Stimulated activated CD4-positive, alpha-beta T cell treated with anti-CD3 and anti-CD28 coated beads, TNF-alpha, amount 100 ng/mL, for 1 hour (primary cell): ENCODE measurements at regions not wholly inside any gene's neighbourhood (a gene's known extent, or its start where the extent isn't known, plus 50 kb on each side); places are given as distances from the start of the nearest gene placed in this dataset.
"Not testable (repeated sequence)": the region's sequence is repeated elsewhere in the genome, so short reads cannot be mapped to it uniquely, and the experiment has no call there.

Experiments
- DNase-seq, 3 donors: peaks; one replicate each; pipeline ENCODE4 v3.0.0-alpha.2; 2020; ENCODE audit warnings: low read depth in 3 of 3, low spot score in 1 of 3

DNA sequence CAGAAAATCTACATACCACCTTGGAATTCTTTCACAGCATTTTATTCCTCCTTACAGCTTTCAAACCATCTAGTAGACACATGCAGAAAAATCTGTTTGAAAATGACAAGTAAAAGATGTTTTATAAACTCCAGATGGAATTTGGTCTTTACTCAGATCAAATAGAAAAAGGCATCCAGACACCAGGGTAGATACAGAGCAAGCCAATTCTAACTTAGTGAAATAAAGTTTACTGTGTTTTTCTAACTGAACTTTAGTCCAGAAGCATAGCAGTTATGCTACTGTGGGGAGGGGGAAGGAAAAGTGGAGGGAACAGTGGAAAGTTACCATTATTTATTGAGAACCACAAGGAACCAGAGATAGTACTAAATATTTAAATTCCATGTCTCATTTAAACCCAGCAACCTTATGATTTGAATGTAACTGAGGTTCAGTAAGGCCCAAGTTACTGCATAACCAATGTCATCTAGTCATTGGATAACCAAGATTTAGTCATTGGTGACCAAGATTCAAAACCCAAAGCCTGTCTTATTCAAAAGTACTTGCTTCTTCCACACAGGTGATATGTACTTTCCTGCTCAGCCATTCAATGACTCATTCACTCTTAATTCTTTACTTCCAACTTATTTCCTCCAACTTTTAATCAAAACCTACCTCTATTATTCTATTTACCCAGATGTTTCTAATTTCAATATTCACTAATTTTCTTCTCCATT is 57.7 kb downstream of the RAD51AP2 start:
- DNase-seq = no peak

DNA sequence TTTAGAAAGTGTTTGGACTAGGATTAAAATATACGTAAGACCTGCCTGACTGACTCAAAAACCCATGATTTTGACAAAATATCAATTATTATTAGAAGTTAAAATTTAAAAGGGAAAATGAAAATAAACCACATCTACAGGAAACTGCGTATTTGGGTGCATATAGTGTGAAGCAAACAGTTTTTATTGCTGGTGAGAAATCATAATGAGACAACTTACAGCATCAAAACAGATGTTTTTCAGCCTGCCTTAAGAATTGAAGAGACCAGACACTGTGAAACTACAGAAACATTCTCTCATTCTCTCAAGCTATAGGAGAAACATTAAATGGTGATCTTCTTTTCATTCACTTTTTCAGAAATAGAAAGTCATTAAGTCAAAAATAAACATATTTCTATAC is 62.9 kb downstream of the RAD51AP2 start:
- DNase-seq = no peak

DNA sequence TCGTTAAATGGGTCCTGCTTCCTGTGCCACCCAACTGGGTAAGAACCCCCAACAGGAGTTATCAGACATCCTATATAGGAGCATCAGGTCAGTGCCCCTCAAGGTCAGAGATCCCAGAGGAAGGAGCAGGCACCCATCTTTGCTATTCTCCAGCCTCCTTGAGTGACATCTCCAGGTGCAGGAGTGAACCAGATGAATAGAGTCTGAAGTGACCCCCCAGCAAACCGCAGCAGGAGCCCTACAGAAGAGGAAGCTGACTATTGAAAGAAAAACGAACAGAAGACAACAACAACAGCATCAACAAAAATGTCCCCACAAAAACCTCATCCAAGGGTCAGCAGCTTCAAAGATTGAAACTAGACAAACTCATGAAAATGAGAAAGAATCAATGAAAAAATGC is 72.0 kb downstream of the RAD51AP2 start:
- not testable (repeated sequence) for DNase-seq

DNA sequence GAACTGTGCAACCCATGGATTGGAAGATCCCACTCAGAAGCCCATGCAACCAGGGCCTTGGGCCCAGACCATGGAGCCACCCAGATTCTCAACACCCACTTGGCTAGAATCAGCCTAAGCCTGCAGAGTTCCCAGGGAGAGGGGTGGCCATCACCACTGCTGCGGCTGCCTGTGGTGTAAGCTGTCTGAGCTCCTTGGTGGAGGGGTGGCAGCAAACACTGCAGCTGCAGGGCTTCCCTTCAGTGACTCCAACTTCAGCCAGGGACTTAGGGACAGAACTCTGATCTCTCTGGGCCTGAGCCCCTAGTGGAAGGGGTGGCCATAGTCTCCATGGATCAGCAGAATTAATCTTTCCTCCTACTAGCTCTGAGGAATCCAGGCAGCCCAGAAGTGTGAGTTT is 72.5 kb downstream of the RAD51AP2 start:
- DNase-seq = no peak

DNA sequence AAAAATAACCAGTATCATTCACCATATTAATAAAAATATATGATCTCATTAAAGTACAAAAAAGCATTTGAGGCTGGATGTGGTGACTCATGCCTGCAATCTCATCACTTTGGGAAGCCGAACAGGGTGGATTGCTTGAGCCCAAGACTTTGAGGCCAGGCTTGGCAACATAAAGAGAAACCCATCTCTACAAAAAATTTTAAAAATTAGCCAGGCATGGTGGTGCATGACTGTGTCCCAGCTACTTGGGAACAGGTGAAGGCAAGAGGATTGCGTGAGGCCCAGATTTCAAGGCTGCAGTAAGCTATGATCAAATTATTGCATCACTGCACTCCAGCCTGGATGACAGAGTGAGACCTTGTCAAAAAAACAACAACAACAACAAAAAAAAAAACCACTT is 75.9 kb downstream of the RAD51AP2 start:
- DNase-seq = no peak

DNA sequence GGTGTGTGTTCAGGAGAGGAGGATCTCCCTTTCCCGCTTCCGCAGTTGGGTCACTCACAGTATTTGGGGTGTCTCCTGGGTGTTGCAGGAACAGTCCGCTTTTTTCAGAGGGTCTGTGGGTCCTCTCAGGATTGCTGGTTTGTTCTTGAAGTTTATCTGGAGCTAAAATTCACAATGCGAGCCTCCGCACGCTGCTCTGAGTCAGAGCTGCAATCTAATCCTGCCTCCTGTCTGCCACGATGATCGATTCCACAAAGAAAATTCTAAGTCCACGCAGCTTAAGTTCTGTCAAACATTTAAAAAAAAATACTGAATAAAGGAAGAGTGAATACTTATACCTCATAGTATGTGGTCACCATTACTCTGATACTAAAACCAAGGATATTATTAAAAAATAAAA is 76.5 kb downstream of the RAD51AP2 start:
- no peak for DNase-seq

DNA sequence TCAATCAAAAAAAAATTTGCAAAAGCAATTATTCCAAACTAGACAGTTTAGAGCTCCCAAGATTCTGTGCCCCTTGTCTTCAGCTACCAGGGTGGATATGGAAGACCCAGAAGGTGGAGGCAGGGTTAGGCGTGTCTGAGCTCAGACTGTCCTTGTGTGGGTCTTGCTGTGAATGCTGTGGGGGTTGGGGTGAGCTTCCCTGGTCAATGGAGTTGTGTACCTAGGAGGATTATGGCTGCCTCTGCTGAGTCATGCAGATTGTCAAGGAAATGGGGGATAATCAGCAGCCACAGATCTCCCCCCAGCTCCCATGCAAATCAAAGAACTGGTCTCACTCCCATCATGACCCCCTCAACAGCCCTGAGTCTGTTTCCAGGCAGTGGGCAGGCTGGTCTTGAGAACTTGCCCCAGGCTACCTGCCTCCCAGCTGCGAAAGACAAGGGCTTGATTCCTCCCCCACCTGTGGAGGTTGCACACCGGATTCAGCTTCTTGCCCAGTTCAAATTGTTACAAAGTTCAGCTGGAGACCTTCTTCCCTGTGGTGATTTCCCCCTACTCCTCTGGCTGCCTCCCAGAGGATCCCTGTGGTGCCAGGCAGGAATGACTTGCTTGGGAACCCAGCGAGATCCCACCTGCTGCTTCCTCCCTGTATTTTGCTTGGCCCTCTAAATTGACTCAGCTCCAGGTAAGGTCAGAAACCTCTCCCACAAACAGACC is 77.0 kb downstream of the RAD51AP2 start:
- no peak for DNase-seq

DNA sequence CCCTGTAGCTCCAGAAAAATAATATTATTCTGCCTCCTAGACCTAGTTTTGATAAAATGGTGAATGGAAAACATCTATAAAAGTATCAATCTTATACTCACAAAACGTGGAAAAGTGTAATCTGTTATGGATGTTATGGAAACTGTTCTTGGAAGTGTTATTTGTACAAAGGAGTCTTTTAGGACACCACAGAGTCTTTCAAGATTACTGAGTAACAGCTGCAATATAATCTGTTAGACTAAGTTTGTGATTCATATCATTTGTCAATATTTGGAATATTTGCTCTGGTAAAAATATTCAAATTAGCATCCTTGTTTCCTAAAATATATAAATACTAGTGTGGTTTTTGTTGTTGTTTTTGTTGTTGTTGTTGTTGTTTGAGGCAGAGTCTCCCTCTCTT is 87.9 kb downstream of the RAD51AP2 start:
- no peak for DNase-seq

DNA sequence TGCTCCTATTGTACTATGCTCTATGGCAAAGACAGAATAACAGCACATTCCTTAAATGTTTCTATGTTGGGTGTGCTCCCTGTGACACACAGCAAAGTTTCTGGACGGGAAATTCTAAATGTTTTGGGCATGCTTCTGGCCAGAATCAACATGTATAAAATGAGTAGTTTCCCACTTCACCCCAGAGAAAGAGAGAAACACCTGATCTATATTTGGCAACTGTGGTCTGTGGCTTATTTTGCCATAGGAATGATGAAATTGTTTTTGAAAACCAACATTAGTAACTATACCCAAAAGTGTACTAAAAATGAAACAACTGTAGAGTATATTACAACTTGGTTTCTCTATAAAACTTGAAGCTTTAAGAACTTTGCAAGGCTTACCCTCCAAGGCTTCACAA is 89.1 kb downstream of the RAD51AP2 start:
- DNase-seq = no peak

DNA sequence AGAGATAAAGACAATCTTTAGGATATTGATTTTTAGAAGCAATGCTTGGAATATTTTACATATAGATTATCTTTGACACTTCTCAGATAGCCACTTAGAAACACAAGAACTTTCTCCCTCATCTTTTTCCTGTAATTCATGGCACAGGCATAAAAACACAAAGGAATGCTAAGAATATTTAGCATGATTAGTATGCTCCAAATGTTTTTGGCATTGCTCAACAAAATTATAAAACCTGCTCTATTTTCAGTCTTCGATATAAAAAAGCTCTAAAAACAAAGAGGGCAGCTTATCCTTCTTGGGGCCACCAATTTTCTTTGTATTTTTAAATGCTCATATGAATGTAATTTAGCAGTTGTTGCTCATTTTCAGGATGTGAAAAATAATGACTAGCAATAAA is 90.8 kb downstream of the RAD51AP2 start:
- DNase-seq = no peak

DNA sequence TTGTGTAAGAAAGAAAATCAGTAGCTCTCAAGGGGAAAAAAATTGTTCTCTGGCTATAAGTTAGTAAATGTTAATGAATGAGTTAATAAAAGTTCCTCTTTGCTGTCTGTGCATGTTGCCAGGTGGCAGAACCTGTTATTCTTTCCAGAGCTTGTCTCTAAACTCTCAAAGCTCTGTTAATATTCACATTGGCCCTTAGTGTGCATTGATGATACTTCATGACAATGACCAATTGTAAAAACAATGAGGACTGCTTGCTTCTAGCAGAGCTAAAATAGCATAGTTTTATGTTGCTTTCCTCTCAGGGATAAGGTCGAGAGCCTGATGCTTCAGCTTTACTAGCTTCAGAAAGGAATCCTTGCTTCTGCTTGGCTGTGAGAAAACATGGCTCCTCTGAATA is 91.5 kb downstream of the RAD51AP2 start:
- no peak for DNase-seq

DNA sequence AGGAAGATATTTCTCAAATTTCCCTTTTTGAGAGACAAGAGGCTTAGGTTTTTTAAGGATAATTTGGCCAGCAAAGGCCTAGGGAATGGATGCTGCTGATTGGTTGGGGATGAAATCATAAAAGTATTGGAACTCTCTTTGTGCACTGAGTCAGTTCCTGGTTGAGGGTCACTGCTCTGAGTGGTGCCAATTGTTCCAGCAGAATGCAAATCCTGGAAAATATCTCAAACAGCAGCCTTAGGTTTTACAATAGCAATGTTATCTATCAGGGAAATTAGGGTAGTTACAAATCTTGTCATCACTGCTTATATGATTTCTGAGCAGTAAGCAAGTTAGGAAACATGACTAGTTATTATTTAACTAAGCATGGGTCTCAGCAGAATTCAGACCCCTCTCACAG is 96.2 kb downstream of the RAD51AP2 start:
- no peak for DNase-seq

DNA sequence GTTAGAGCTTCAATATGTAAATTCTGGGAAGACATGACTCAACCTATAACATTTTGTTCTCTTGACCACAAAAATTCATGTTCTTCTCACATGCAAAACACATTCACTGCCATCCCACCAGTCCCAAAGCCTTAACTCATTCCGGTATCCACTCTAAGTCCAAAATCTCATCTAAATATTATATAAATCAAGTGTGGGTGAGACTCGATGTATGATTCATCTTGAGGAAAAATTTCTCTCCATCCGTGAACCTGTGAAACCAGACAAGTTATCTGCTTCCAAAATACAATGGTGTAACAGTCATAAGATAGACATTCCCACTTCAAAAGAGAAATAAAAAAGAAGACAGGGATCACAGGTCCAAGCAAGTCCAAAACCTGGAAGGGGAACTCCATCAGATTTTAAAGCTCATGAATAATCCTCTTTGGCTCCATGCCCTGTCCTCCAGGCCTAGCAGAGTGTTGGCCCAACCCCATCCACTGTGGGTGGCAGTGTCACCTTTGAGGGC is 101.3 kb downstream of the RAD51AP2 start:
- DNase-seq = no peak

DNA sequence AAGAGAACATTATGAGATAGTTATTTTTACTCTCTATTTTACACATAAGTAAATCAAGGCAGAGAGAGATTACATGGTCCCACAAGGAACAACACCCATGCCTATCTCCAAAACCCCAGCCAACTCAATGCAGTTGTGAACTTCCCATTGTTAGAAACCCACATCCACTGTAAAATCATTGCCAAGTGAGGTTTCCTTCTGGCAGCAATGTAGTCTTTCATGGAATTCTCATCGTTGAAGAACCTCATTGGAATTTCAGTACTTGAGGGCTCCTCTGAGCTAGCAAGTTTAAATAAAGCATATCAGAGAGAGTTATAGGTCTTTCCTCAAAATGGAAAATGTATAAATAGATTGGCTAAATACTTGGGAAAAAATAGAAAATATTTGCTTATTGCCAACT is 105.2 kb downstream of the RAD51AP2 start:
- no peak for DNase-seq

DNA sequence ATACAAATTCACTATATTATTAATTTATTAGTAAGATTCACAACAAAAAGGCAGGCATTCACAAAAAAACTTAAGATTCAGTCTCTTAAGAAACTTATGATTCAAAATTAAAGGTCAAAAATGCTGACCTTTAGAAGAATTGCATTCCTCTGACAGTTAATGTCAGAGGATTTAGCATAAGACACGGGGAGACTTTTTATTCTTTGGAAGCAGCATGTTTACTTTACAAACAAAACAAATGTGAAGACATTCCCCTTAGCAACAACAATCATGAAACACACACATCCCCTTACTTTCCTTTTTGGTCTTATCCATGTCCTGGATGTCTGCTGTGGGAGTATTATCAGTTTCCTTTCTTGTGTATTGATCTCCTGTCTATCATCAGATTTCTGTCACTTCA is 117.1 kb downstream of the RAD51AP2 start:
- DNase-seq = no peak

DNA sequence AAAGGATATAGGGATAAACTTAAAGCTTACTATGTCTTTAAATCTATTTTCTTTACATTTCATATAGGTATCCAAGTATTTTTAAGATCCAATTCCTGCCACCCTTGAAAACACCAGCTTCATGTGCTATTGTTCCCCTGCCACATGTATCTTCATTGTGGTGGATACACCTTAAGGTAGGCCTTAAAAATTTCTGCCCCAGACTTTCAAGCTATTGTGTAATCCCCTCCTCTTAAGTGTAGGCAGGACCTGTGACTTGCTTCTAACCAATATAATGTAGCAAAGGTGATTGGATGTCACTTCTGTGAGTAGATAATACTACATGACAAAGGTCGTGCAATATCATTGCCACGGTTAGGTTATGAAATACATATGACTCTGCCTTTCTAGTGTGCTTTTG is 119.5 kb downstream of the RAD51AP2 start:
- DNase-seq = no peak

DNA sequence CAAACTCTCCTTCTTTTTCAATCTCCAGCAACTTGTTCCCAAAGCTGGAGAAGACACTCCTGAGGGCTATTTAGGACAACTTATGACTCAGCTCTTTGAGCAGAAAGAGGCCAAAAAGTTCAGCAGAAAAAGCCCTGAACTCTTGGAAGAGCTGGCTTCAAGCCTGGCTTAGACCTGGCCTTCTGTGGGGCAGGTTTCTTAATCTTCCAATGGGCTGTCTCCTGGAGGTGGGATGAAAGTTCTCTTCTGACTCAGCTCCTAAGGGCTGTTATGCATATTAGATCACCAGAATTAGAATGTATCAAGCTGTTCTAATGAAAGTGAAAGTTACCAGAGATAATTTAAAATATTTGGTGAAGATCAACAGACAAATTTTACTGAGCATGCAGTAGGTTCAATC is 129.4 kb downstream of the RAD51AP2 start:
- DNase-seq = no peak

DNA sequence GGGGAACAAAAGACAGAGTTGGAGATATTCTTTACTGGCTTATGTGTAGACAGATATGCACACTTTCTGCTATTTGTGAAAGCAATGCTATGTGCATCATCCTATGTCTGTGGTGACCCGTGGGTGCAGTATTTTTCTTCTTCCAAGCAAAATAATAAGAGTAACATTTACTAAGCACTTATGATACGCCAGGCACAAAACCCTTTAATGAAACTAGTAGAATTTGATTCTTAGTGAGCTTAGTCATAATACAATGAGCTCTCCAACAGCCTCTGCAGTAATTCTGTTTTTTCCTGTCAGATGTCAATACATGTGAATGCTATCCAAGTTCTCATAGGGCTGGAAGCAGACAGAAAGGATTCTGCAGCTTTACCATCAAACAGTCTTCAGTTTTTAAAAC is 130.6 kb downstream of the RAD51AP2 start:
- no peak for DNase-seq

DNA sequence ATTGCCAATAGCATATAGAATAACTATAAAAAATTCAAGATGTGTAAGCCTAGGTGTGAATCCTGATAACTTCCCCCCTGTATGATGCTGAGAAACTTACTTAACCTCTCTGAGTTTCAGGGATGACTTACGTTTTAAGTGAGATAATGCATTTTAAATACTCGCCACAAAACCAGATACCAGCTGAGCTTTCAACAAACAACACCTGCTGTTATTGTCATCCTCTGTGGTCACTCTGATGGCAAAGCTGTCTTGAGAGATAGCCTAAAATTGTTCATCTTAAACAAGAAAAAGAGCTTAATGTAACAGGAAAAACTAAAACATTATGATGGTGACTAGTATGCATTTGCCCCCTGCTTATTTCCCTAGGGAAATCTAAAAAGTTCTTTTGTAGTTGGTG is 131.5 kb downstream of the RAD51AP2 start:
- no peak for DNase-seq

DNA sequence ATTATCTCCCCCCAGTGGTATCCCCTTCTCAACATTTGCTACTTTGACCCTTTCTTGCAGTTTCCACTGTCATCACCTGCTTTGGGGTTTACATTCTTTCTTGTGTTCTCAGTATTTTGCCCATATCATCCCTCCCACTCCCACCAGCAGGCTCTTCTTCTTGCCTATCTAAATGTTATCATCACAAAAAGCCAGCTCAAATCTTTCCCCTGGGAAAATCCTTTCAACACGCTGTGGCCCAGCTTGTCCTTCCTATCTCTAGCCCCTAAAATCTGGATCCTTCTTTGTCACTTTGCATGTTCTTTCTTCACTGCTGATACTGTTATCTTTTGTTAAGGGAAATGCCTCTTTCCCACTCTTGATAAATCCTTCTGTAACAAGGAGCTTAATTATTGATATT is 138.2 kb downstream of the RAD51AP2 start:
- DNase-seq = no peak

DNA sequence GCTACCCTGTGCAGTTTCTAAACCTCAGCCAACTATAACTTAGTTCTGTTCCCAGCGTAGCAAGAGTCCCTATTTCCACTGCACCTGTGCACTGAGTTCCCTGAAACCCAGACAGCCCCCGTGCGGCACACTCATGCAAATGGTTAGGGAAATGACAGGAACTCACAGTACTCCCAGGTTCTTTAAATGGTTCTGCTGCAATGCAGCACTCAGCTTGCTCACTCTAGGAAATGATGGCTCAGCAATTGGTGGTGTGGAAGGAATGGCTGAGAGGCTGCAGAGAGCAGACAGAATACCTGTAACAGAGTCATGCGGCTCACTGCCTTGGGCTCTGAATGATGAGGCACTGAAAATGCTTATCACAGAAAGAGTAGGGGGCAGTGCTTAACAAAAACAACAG is 143.0 kb downstream of the RAD51AP2 start:
- DNase-seq = no peak

DNA sequence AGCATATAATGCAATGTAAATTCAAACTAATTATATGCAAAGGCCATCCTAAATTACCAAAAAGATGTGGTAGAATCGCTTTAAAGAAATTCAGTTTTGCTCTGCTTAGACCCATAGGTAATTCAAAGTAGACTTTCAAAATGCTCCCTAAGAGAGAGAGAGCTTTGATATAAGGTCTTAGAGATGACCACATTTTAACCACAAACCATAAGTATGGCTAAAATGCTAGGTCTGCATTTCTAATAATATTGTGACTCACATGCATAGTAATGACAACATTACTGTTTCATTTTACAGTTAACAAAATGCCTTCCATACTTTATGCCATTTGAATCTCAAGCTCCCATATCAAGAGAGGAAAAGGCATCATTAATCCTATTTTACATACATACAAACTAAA is 144.5 kb downstream of the RAD51AP2 start:
- DNase-seq = no peak

DNA sequence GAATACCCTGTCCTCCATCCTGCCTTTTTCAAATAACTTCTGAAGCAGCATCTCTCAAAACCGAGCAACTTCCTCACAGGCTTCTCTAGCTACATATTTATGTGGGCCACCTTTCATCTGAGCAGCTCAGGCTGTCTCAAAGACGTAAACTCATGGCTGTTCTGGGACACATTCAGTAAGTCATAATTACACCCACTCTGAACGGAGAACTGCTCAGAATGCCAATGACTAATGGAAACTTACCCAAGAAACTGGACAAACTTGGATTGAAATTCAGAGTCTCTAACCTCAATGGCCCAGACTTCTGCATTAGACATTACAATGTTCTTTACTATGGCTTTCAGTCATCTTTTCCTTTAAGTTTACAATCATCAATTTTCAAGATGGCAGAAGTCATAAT is 145.2 kb downstream of the RAD51AP2 start:
- no peak for DNase-seq
